Activated T-cell treated with anti-CD3 and anti-CD28 coated beads for 24 hours (primary cell): ENCODE measurements at regions not wholly inside any gene's neighbourhood (a gene's known extent, or its start where the extent isn't known, plus 50 kb on each side); places are given as distances from the start of the nearest gene placed in this dataset.
"Not testable (repeated sequence)": the region's sequence is repeated elsewhere in the genome, so short reads cannot be mapped to it uniquely, and the experiment has no call there.

ENCODE experiments used
- DNase-seq: peaks from one replicate; pipeline ENCODE4 v3.0.0-alpha.2; 2020; ENCODE audit warnings: low read depth

DNA sequence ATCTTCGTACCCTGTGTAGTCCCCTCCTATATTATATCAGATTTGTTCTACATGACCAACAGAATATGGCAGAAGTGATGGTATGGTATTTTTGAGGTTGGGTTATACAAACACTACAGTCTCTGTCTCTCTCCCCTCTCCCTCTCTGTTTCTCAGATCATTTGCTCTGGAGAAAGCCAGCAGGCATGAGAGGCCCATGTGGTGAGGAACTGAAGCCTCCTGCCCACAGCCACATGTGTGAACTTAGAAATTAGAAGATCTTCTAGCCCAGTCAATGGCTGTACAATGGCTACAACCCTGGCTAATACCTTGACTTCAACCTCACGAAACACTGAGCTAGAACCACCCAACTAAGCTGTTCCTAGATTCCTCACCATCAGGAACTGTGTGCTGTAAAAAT, 250.6 kb downstream of the SMAD2 start:
- no peak for DNase-seq

GRCh38 chr18:47677952-47678351, 252.5 kb downstream of the SMAD2 start:
- no peak for DNase-seq

DNA sequence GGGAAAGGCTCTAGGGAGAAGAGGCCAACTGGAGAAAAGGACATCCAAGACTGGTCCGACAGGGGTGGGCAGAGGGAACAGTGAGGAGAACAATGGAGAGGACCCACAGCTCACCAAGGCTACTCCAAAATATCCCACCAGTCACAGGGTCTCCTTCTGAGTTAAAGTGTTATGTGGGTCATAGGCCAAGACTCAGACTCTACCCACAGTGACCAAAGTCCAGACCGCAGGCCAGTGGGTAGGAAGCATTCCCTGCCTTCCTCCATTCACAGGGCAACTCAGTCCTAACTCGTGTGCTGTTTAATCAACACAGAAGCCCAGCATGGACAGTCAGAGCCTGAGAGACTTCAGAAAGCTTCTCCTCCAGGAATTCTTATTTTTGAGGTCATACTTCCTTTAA, 260.6 kb downstream of the SMAD2 start:
- no peak for DNase-seq

- DNase-seq = no peak
Observed at GRCh38 chr18:47658498-47658897, 272.0 kb downstream of the SMAD2 start.

- DNase-seq = no peak
Observed at GRCh38 chr18:47654988-47655387, 275.5 kb downstream of the SMAD2 start.

GRCh38 chr18:47644896-47645295, 285.6 kb downstream of the SMAD2 start:
- DNase-seq = no peak

DNA sequence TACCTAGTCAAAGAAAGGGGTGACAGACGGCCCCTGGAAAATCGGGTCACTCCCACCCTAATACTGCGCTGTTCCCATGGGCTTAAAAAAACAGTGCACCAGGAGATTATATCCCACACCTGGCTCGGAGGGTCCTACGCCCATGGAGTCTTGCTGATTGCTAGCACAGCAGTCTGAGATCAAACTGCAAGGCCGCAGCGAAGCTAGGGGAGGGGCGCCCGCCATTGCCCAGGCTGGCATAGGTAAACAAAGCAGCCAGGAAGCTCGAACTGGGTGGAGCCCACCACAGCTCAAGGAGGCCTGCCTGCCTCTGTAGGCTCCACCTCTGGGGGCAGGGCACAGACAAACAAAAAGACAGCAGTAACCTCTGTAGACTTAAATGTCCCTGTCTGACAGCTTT, 292.9 kb downstream of the SMAD2 start:
- DNase-seq = not testable (repeated sequence)

GRCh38 chr18:47635416-47635815, 295.0 kb downstream of the SMAD2 start:
- DNase-seq = no peak

DNA sequence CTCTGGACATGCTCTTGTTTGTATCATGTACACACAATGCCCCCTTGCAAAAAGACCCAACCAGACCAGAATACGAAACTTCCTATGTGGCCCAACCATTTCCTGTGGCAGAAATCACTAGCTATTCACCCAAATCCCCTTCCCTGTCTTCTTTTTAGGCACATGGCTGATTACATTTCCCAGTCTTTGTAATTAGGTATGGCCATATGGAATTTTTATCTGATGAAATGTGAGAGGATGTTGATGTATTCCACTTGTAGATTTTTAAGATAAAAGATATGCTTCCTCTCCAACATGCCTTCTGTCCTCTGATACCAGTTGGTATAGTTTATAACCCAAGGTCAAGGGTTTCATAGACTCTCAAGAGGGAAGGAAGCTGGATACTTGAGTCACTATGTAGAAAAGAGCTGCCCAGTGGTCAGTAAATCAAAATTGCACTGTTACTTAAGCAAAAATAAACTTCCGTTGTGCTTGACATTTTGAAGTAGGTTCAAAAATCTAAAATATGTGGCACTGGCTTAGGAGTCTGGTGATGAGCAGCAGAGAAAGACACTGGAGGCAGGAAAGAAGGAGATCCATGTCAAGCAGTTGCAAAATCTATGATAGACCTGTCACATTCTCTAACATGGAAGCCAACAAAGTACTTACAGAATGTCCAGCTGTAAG, 297.4 kb downstream of the SMAD2 start:
- no peak for DNase-seq

DNA sequence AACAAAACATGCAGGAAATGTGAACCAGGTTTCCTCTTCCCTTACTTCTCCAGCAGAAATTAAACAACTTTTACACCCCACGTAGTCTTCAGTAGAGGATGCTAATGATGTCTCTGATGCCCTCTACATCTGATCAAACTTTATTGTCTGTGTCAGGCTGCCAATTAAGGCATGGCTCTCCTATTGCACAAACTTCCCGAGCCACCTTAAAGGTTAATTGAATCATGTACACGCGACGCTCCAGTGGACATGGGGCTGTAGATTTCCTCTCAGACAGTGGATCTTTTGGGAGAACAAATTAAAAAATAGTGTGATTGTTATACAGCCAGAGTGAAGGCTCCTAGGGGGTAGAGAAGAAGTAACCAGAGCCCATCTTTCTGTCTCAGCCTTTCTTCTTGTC, 301.6 kb downstream of the SMAD2 start:
- no peak for DNase-seq

DNA sequence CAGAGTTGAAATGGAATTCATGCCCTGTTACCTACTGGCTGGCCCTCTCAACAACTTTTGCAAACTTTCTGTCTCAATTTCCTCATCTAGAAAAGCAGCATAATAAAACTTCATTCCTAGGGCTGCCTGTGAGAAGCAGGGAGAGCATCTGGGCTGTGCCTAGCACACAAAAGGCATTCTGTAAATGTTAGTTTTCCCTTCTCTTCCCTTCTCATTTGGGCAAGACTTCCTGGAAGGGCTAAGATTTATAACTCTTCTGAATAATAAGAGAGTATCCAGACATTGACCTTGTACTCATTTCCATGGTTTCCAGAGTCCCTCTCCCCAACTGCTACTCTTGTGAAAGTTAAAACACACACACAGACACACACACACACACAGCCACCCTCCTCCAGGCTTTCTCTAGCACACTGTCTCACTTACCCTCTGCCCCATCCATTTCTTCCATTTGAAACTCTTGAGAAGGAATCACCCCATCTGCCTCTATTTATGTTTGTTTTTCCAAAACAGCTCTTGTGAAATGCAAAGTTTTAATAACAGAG, 302.1 kb downstream of the SMAD2 start:
- no peak for DNase-seq

DNA sequence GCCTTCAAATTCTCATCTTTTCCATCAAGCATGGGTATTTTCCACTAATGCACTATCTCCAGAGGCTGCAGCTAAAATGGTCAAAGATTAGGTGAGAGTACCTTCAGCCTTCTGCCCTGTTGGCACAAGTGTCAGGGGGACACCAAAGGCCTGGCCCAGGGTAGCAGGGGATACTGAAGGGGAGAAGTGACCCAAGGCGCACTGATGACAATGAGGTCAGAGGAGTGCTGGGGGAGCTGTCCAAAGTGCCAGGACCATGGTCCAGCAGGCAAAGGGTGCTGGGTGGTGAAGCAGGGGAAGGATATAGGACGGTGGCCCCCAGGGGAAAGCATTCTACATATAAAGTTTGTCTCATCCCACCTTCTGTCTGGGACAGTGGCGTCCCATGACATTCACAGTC, 303.4 kb downstream of the SMAD2 start:
- no peak for DNase-seq

DNA sequence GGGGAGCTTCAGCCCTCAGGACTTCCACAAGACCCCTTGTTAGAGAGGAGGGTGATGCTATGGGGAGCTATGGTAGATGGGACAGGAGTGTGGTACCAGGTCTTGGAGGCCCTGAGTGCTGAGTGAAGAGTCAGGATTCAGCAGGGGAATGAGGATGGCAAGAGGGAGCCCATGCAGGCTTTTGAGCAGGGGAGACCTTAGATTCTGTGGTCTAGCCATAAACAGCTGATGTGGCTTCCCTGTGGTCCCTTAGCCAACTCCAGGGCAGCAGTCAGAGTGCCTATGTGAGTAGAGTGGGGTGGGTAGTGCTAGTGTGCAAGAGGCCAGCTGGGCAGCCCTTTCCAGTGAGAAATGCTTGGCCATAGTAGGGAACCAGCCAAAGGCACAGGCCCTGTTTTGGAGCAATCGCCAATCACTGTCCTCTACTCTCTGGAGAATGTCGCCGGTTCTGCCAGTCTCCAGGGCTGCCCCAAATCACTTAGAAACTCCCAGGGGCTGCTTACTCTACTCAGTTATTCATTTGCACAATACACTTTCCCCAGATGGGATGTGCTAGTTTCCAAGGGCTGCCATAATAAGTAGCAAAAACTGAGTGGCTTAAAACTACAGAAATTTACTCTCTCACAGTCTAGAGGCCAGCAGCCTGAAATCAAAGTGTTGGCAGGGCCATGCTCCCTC, 310.5 kb downstream of the SMAD2 start:
- no peak for DNase-seq

- DNase-seq = no peak
Observed at GRCh38 chr18:47618758-47619157, 311.7 kb downstream of the SMAD2 start.

DNA sequence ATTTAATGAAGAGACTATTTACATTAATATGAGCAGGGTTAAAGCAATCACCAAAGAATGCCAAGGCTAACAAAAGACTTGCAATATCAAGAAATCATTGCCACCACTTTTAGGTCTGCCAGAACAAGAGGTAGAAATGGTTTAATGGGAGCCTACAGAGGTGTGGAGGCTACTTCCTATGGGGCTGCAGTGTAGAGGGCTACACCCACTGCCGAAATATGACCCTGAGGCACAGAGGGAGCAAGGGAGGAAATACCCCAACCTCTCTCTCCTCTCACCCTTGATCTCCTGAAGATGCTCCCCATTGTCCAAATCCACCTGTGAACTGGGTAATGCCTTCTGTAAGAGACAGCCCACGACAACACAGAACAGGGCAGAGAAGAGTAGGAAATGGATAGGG, 315.4 kb downstream of the SMAD2 start:
- DNase-seq = no peak

DNA sequence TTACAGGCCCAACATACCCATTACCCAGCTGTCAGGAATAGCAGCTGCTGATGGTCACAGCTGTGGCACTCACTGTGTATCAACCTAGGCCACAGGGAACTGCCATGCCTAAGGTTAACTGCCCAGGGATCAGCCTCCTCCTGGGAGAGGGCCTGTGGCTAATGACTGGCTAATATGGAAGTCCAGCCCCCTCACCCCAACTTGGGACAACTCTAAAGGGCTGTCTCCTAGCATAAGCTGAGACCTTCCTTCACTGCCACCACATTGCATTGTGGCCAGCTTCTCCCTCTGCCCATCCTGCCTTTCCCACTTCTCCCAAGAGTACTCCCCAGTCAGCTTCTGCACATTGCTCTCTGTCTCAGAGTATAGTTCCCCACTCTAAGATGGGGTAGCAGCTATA, 316.5 kb downstream of the SMAD2 start:
- DNase-seq = no peak

DNA sequence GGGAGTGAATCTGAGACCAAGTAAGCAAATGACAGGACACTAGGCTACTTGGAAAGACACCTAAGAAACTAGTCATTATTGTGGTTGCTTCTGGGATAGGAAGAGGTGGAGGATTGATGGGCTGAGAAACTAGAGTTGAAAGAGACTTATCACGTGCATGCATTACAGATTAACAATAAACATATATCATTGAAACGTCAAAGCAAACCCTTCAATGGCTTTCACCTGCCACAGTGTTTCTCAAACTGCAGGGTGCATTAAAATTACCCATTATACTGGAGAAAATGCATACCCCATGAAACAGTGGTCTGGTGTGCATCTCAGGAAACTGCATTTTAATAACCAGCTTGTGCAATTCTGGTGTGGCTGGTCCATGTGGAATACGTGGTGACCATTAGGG, 318.8 kb downstream of the SMAD2 start:
- DNase-seq = no peak

DNA sequence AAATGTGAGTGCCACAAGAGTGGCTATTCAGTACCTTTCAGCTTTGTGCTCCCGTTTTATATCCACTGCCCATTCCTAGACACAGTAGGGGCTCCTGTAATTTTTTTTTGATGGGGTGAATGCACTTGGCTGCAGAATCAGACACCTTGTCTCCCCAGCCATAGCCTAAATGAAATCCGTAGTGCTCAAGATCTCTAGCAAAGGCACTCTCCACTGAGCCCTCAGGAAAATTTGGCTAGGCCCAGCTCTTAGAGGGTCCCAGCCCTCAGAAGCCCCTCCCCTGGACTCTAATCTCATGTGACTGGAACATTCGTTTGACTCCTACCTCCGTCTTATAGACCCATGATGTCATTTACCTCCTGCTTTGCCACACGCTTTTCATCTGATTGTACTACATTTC, 323.9 kb downstream of the SMAD2 start:
- no peak for DNase-seq

GRCh38 chr18:47605093-47605492, 325.4 kb downstream of the SMAD2 start:
- no peak for DNase-seq

- no peak for DNase-seq
Observed at GRCh38 chr18:47604021-47604420, 326.4 kb downstream of the SMAD2 start.

- no peak for DNase-seq
Observed at GRCh38 chr18:47603158-47603557, 327.3 kb downstream of the SMAD2 start.

- no peak for DNase-seq
Observed at GRCh38 chr18:47602273-47602897, 328.1 kb downstream of the SMAD2 start.

- no peak for DNase-seq
Observed at GRCh38 chr18:47601581-47602272, 328.7 kb downstream of the SMAD2 start.
